ENCODE measurements at regions not wholly inside any gene's neighbourhood (a gene's known extent, or its start where the extent isn't known, plus 50 kb on each side); places are given as distances from the start of the nearest gene placed in this dataset.

- TF ChIP-seq CTCF (IDR thresholded peaks at IDR 0.05; ENCODE audit: borderline replicate concordance, extremely low read depth, low read length, poor library complexity, severe bottlenecking) (no peak), EZH2 (IDR thresholded peaks at IDR 0.05; ENCODE audit: borderline replicate concordance, low read depth, low read length, severe bottlenecking) (no peak)
Measured at GRCh38 chr2:107338571-107338970, 452.6 kb upstream of the ST6GAL2 start.
